HuH-7.5 (cell line): ENCODE measurements at regions not wholly inside any gene's neighbourhood (a gene's known extent, or its start where the extent isn't known, plus 50 kb on each side); places are given as distances from the start of the nearest gene placed in this dataset.

Source experiments
- DNase-seq: peaks from one replicate; pipeline ENCODE4 v3.0.0; 2011; ENCODE audit warnings: low spot score

DNA sequence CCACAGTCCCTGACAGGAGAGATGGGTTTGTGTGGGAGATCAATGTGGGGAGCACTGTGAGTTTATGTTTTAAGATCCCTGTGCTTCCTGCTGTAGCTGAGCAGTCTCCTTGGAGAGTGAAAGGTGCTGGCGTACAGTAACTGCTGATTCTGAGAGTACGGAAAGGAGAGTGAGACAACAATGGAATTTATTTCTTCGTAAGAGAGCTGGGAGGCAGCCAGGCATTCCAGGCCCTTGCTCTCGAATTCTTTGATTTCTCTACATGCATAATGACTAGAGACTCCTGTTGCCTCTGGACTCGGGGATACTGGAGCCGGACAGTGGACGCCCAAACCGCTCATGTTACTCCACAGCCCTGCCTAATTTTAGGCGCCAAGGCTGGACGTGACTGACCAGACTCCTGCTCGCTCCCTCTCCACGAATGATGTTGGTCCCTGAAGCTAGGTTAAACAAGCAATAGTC lies 131.0 kb upstream of the PHACTR1 start:
- no peak for DNase-seq

DNA sequence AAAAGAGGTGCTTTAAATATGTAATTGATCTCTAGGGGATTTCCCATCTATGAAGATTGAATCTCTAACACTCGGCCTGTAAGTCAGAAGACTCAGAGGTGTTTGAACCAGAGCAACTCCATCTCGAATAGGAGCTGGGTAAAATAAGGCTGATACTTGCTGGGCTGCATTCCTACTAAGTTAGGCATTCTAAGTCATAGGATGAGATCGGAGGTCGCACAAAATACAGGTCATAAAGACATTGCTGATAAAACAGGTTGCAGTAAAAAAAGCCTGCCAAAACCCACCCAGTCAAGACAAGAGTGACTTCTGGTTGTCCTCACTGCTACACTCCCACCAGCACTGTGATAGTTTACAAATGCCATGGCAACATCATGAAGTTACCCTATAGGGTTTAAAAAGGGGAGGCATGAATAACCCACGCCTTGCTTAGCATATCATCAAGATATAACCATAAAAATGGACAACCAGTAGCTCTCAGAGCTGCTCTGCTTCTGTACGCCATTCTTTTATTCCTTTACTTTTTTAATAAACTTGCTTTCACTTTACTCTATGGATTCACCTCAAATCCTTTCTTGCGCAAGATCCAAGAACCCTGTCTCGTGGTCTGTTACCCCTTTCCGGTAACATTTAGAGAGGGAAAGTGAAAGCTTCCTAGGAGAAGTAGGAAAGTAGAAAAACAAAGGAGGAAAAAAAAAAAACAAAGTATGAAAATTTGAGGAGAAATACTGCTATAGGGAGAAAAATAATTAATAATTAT lies 129.7 kb upstream of the PHACTR1 start:
- DNase-seq, result no peak

DNA sequence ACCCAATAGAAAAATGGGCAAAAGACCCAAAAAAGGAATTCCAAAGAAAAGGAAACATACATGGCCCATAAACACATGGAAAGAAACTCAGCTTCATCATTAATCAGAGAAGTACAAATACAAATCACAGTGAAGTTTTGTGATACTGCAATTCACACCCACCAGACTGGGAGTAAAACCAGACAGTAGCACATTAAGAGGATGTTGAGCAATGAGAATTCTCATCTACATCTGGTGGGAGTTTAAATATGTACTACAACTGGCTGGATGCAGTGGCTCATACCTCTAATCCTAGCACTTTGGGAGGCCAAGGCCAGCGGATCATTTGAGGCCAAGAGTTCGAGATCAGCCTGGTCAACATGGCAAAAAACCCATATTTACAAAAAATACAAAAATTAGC lies 125.7 kb upstream of the PHACTR1 start:
- DNase-seq, result no peak

DNA sequence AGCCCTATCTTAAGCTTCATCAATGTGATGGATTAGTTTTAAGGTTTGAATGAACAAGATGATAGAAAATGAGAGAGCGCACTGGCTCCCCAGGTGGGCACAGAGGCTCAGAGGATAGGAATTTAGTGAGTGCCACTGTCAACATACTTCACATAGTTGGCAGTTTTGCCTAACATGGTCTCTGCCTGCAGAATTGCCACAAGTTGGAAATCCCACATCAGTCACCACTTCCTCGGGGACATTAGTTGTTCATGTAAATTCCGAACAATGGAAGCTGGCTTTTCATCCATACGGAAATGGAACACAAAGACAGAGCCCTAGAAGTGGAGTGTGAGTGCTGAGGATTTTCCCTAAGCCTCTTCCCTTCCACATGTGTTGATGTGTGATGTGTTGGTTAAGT lies 123.9 kb upstream of the PHACTR1 start:
- no peak for DNase-seq

DNA sequence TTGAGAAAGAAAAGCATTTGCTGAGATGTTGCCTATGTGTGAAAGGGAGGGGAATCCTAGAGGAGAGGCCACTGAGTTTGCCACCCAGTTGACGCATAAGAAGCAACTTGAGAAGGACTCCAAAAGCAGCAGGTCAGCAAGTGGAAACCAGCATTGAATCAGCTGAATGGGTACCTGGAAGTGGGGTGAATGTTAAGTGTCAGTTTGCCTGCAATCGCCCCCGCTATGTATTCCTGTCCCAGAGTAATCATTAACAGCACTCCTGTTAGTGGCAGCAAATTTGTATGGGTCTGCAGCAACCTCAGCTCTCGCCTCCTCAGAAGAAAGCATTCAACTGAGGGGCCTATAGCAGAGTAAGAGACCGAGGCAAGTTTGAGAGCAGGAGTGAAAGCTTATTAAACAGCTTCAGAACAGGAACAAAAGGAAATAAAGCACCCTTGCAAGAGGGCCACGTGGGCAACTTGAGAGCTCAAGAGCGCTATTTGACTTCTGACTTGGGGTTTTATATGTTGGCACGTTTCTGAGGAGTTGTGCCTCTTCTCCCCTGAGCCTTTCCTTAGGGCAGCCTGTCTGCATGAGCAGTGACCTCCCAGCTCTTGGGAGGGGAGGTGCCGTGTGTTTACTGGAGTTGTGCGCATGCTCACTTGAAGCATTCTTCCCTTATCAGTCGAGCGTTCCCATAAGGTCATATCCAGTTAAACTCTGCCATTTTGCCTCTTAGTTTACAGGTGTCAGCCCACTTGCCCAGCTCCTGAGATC lies 122.6 kb upstream of the PHACTR1 start:
- DNase-seq, result no peak

GRCh38 chr6:12594530-12594893 lies 122.1 kb upstream of the PHACTR1 start:
- no peak for DNase-seq

DNA sequence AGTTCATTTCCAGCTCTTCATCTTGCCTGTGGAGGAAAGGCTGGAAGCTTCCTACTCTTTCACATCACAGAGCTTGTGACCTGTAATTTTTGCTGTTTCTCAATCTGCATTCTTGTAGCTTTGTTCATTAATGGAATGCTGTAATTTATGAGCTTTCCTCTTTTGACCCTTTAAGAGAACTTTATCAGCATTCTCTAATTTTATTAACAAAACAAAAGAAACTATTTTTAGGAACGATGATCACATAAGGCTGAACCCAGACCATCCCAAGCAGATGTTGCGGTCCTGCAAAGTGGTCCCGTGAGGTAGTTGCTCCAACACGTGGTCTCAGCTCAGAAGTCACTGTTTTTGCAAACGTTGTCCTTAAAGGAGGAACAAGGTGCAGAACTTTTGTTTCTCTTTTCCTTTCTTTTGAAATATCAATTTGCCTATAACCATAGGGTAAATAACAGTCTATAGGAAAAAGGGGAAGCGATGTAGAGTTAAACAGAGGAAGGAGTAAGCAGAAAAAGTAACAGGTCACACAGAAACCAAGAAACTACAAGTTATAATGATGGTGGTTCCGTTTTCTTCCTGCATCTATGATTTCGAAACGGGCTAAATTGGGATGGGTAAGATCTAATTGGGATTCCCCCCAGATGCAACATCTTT lies 121.3 kb upstream of the PHACTR1 start:
- no peak for DNase-seq

DNA sequence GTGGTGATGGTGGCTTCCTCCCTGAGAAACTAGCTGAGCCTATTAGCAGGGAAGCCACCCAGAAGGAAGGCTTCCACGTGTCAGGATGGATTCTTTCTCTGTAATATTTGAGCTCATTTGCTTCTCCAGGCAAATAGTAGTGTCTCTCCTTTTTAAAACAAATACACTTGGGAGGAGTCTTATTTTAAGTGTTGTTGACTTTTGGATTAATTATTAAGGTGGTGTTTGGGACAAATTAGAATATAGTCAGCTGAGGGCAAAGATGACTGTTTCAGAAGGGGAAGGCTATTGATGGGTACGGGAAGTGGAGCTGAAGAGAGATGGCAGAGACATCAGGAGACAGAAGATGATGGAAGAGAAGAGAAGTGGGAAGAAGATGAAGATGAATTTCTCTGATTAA lies 119.8 kb upstream of the PHACTR1 start:
- DNase-seq, result no peak

DNA sequence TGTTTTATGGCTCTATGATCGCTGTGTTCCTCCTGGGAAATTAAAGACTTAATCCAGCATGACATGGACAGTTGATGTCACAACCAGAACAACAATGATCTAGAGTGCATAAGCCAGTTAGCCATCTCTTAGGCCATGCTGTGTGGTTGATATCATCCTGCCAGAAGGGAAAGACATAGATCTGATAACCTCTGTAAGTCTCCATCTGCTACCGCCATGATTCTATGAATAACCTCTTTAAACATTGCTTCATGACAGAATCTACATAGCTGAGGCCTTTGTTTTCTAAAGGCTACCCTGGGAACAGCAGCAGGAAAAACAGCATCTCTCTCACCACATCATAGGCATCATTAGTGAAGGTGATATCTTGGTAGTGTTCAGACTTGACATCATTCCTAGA lies 117.6 kb upstream of the PHACTR1 start:
- no peak for DNase-seq

DNA sequence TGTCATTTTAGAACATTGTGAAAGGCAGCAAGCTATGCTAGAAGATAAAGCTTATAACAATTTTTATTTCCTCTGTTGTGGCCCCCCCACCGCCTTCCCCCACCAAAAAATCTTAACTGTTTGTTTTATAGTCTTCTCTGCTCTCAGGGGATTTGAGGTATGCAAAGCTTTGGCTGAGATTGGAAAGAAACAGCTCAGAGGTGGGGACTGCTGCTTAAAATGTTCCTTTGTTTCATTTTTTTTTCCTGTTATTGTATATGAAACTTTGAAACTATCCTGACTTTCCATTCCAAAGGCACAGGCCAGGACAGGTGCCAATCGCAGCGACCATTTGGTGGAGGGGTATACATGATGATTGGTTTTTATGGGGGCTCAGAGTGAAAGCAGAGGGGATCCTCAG lies 114.7 kb upstream of the PHACTR1 start:
- DNase-seq, result no peak

DNA sequence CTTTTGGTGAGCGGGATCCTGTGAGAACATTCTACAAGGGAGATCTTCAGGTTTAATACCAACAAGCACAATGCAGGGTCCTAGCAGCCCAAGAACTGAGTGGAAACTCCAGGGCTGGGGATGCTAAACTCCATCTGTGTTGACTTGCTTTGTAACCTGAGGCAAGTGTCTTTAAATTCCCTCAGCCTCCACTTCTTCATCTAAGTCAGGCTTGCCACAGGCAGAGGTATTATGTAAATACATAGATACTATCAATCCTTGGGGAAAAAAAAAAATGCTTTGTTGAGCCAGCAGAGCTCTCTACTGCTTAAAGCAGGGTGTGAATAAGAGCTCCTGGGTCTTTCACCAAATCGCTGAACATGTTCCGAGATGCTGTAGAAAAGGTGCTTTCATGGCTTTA lies 114.2 kb upstream of the PHACTR1 start:
- no peak for DNase-seq

- no peak for DNase-seq
Measured at GRCh38 chr6:12602951-12603672, 113.5 kb upstream of the PHACTR1 start.

- no peak for DNase-seq
Measured at GRCh38 chr6:12603673-12604049, 112.9 kb upstream of the PHACTR1 start.

DNA sequence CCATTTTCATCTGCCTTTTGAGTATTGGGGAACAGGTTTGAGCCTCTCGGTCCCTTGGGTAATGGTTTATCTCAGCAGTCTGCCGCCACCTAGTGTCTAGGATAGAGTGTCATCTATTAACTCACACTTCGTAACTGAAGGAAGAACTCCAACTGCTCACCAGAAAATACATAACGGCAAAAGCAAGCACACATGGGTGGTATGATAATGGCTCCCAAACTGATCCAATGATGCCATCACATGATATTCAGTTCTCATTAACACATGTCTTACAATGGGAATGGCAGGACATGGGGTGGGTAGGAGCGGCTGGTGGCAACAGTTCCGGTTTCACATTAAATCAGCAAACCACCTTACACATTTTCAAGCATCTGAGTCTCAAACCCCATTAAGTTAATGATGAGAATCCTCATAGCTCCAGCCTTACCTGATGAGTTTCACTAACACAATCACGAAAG lies 110.7 kb upstream of the PHACTR1 start:
- no peak for DNase-seq

GRCh38 chr6:12606616-12607015 lies 110.0 kb upstream of the PHACTR1 start:
- DNase-seq, result no peak

DNA sequence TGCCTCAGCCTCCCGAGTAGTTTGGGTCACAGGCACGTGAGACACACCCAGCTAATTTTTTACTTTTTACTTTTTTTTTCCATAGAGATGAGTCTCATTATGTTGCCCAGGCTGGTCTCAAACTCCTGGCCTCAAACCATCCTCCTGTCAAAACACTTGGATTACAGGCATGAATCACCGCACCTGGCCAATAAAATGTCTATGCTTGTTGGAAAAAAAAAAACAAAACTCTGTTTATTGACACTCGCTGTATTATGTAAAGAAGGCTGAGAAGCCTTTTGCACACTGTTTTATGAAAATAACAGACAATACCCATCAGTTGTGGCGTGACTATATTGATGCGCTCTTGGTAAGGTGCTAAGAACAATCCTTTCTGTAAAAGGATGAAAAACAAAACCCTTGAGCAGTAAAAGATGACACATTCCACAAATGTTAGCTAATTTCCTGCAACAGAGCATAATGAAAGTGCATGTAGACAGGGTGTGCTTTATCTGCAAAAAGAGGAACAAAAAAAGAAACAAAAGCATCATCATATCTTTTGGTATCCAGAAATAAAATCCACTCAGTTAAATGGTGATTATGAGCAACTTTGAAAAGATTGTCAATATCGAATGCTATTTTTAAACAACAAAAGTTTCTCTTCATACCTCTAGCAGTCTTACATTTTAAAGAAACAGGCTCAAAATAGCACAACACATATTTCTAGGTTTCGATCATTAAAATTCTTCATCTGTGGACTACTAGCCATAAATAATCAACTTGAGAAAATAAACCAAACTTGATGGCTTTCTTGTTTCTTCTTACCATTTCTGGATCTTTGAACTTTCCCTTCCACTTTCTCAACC lies 108.3 kb upstream of the PHACTR1 start:
- no peak for DNase-seq

DNA sequence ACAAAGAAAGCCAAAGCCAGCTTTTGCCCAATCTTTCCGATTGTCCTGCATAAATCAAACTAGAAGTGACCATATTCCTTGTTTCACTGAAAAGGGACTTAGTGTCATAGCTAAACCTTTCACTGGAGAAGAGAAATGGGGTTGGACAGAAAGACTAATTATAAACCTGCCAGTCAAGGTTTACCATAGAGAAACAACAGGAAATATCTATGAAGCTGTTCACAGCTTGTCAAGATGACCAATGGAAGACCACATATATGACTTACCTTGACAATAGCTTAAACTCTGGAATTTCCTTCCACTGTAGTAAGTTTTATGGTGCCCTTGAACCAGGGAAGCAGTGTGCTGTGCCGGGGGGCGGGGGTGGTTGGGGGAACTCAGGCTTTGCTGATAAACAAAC lies 107.7 kb upstream of the PHACTR1 start:
- no peak for DNase-seq

DNA sequence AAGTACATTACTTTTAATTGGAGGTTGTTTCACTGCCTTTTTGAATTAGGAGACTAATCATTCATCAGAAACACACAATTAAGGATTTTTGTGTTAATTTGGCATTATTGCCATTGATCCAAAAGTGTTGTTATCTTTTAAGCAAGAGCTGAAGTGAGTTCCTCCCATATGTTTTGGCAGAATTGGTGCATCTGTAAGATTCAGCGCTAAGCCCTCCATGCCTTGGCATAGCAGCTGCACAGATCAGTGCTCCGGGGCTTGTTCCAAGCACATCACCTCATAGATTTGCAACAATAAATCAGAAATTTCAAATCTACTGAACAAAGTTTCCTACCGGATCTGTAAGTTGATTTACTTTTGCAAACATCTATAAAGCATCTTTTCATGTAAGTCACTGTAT lies 106.8 kb upstream of the PHACTR1 start:
- DNase-seq, result no peak

DNA sequence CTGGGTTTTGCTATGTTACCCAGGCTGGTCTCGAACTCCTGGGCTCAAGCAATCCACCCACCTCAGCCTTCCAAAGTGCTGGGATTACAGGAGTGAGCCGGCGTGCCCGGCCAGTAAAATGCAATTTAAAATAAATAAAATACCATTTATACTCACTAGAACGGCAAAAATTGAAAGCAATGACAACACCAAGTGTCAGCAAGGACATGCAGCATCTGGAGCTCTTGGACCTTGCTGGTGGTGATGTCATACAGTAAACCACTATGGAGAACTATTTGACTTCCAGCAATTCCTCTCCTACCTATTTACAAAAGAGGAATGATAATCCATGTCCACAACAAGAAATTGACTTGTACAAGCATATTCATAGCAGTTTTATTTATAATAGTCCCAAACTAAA lies 105.7 kb upstream of the PHACTR1 start:
- DNase-seq, result no peak

DNA sequence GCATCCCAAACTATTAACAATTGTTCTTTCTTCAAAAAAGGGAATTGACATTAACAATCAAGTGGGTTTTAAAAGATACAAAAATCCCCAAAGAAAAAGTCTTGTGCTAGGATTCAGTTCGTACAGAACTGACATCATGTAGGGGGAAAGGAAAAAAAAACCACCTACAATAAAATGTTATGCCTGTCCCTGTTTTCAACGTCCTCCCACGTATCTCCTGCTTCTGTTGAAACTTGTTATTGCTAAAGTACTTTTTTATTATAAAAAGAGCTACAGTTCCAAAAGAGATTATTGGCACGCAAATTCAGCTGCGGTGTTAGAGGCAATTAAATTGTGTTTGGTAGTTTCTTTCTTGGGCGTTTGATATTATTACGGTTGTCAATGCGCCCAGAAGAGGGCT lies 102.8 kb upstream of the PHACTR1 start:
- DNase-seq, result no peak

DNA sequence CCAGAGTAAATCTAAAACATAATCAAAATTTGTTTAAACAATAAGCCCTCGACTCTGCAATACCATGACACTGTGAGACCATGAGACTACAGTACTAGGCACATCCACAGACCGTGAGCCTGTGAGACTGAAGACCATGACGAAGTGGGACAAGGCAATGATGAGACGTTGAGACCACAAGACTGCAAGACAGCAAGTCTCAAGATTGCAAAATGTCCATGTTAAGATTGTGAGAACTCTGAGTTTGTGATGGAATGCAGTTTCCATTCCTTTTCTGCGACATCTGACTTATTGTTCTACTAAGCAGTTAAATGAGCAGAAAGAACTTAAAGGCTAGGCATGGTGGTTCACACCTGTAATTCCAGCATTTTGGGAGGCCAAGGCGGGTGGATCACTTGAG lies 102.1 kb upstream of the PHACTR1 start:
- DNase-seq, result no peak

GRCh38 chr6:12618296-12618695 lies 98.3 kb upstream of the PHACTR1 start:
- DNase-seq, result no peak
